ENCODE measurements at regions not wholly inside any gene's neighbourhood (a gene's known extent, or its start where the extent isn't known, plus 50 kb on each side); places are given as distances from the start of the nearest gene placed in this dataset.
"Not testable (repeated sequence)": the region's sequence is repeated elsewhere in the genome, so short reads cannot be mapped to it uniquely, and the experiment has no call there.

- not testable (repeated sequence) for TF ChIP-seq SUZ12 (IDR thresholded peaks at IDR 0.05; ENCODE audit: extremely low read depth, insufficient read depth, insufficient read length); ZNF274 (IDR thresholded peaks at IDR 0.05; ENCODE audit: low read depth, low read length)
These were observed 174.0 kb downstream of the BCL2L11 start for GRCh38 chr2:111294699-111295098.

Data from NT2/D1 (cell line).